ENCODE measurements at regions not wholly inside any gene's neighbourhood (a gene's known extent, or its start where the extent isn't known, plus 50 kb on each side); places are given as distances from the start of the nearest gene placed in this dataset.

DNA sequence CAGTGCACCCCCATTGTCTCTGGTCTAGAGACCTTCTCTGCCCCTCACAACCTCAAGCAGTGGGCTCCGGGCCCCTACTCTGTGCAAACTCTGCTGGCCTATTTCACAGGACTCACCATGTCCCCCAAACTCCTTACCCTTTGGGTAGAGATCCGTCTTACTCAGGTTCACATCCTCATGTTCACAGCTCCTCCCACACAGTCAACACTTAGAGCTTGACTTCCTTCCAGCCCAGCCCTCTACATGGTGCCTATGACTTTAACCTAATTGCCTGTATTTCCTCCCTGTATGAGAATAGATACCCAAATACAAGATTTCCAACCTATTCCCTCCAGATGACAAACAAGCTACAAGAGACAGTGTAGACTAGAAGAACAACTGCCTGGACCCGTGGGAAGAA, 528.6 kb upstream of the JARID2 start:
- TF ChIP-seq, protein P1, sequence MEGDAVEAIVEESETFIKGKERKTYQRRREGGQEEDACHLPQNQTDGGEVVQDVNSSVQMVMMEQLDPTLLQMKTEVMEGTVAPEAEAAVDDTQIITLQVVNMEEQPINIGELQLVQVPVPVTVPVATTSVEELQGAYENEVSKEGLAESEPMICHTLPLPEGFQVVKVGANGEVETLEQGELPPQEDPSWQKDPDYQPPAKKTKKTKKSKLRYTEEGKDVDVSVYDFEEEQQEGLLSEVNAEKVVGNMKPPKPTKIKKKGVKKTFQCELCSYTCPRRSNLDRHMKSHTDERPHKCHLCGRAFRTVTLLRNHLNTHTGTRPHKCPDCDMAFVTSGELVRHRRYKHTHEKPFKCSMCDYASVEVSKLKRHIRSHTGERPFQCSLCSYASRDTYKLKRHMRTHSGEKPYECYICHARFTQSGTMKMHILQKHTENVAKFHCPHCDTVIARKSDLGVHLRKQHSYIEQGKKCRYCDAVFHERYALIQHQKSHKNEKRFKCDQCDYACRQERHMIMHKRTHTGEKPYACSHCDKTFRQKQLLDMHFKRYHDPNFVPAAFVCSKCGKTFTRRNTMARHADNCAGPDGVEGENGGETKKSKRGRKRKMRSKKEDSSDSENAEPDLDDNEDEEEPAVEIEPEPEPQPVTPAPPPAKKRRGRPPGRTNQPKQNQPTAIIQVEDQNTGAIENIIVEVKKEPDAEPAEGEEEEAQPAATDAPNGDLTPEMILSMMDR (conservative IDR thresholded peaks at IDR 0.05; ENCODE audit: low read depth, low read length) = no peak
- no peak overlapping the region for H3K4me3 ChIP-seq (ENCODE audit: low read depth, low read length)
- no peak for DNase-seq (ENCODE audit: low read depth)

DNA sequence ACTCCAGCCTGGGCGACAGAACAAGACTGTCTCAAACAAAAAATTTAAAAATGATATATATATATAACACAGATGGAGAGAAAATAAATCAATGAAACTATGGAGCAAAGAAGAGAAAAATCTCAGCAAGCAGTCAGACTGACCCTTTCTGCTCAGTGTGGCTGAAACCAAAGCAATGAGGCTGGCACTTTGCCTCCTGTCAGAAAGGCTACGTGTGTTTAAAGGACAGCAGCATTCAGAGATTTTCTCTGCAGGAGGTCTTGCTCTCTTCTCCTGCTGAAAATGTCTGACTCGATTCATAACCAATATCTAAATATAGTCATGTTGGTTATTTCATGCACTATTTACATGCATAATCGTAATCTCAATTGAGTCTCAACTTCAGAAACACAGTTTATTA, 527.0 kb upstream of the JARID2 start:
- no peak for DNase-seq (ENCODE audit: low read depth)
- TF ChIP-seq, protein P1 (conservative IDR thresholded peaks at IDR 0.05; ENCODE audit: low read depth, low read length) = no peak
- no peak overlapping the region for H3K4me3 ChIP-seq (ENCODE audit: low read depth, low read length)

DNA sequence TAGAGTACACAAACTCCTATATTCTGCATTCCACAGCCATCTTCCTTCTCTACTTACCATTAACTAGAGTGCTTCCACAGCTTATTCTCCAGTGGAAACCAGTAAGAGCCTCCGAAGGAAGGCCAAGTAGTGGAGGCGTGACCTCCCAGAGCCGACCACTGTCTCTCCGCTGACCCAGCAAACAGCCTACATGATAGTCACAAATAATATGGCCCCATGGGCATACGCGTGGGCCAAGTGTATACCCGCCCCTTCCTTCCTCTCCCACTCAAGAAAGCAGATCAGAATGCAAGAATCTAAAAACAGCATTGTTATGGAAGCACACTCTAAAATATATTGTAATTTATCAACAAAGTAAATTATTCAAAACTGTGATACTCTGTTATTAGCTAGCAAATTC, 526.6 kb upstream of the JARID2 start:
- TF ChIP-seq, protein P1 (conservative IDR thresholded peaks at IDR 0.05; ENCODE audit: low read depth, low read length) = no peak
- H3K4me3 ChIP-seq (ENCODE audit: low read depth, low read length) = no peak overlapping the region
- DNase-seq (ENCODE audit: low read depth) = no peak

DNA sequence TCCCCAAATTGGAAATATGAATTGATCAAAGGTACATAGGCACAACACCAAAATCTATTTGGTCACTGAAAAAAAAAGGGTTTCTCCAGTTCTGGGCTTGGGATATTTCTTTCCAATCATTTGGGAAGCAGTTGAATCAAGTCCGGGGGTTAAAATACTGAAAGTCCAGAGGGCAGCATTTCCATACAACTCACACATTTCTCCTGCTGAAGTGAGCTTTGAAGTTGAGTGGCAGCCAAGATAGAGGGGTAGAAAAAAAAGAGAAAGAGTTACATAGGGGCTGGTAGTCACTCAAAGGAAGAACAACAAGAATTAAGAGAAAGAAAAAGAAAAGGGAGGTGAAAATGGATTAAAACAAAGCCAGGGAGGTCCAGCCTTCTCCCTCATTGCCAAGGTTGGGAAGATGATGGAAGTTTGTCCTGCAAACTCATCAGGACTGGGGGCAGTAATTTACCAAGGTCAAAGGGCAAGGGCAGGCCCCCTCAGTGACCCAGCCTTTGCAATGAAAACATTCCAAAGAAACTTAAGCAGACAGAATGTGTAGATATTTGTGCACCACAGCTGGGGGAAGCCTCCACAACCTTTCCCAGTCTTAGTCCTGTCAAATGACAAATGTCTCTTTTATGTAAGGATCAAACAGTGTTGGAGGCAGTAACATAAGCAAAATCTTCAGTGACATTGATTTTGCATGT, 525.3 kb upstream of the JARID2 start:
- no peak overlapping the region for H3K4me3 ChIP-seq (ENCODE audit: low read depth, low read length)
- no peak for DNase-seq (ENCODE audit: low read depth)
- TF ChIP-seq, protein P1 (conservative IDR thresholded peaks at IDR 0.05; ENCODE audit: low read depth, low read length) = no peak

DNA sequence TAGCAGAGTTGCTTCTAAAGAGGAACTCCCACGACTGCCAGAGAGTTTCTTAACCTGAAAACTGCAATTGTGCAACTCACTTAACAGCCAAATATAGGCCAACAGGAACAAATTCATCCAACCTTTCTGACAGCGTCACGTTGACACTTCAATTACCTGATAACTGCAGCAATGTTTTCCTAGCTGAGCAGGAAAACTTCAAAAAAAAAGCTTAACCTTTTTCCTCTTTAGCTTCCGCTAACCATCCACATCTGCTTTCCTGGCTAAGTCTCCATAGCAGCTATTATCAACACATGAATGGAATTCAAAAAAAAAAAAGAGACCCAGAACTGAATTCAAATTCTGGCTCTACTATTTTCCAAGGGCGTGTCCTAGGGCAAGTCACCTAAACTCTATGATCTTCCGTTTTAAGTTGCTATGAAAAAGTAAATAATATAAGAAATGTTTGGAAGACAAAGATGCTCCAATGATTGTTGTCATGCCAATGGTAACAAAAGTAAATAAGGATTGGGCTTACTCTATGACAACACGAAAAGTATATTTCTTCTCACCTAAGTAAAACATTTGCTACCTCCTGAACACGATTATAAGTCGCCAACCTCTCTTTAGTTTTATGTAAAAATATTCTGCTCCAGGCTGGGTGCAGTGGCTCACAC, 524.6 kb upstream of the JARID2 start:
- no peak for DNase-seq (ENCODE audit: low read depth)
- TF ChIP-seq, protein P1 (conservative IDR thresholded peaks at IDR 0.05; ENCODE audit: low read depth, low read length) = no peak
- H3K4me3 ChIP-seq (ENCODE audit: low read depth, low read length) = no peak overlapping the region

DNA sequence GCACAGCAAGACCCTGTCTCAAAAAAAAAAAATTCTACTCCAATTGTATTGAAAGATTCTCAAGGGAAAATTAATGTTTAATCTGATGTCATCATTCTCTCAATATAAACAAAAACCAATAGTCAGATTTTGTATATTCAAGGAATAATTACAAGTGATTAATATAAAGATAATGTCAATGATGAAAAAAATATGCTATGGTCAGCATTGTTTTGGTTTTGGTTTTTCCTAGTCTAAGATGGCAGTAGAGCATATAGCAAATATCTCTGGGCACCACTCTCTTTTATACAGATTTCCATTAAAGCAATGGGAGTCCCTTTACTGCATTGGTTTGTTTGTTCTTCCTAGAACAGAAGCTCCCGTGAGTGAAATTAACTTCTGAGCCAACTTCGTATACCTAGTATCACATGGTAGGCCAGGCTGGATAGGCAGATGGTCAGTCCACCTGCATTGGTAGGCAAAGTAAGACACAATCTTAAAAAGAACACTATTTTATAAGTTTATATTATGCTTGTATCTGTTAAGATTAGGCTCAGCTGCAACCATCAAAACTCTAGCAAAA, 523.8 kb upstream of the JARID2 start:
- TF ChIP-seq, protein P1 (conservative IDR thresholded peaks at IDR 0.05; ENCODE audit: low read depth, low read length) = no peak
- no peak for DNase-seq (ENCODE audit: low read depth)
- no peak overlapping the region for H3K4me3 ChIP-seq (ENCODE audit: low read depth, low read length)

Data from epithelial cell of proximal tubule (primary cell).